ENCODE measurements at regions not wholly inside any gene's neighbourhood (a gene's known extent, or its start where the extent isn't known, plus 50 kb on each side); places are given as distances from the start of the nearest gene placed in this dataset.

DNA sequence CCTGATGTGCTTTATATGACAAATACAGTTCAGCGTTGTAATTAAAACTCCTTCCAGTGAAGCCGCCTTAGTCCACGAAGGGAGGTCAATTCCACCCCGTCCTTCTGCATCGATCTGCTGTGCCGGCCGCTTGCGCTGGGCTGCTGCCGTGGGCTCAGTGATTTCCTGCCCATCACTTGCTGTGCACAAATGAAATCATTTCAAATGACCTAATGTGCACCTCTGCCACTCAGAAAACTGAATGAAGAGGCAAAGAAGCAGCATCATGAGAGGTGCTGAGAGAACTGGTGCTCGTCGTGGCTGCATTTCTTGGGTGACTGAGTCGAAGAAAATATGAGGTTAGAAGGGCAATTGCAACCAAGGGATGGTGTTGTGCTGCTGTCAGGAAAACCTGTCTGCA is 144.3 kb upstream of the SYT6 start:
- Histone ChIP-seq H3K9me1 (ENCODE audit: insufficient read depth, low read length) (no peaks in the 10 kb centered on the region), H3K4me2 (ENCODE audit: low read depth, low read length) (no peak overlapping the region), H2BK120ac (ENCODE audit: low read depth, low read length) (no peak overlapping the region), H3K18ac (ENCODE audit: low read depth, low read length) (no peak overlapping the region), H4K20me1 (ENCODE audit: insufficient read depth, low read length) (no peaks in the 10 kb centered on the region), H2BK20ac (ENCODE audit: low read depth, low read length) (no peak overlapping the region), H2BK15ac (ENCODE audit: low read depth, low read length) (no peak overlapping the region), H3K79me1 (ENCODE audit: low read depth in 1 of 2, low read length in 2 of 2) (no peaks in the 10 kb centered on the region), H4K8ac (ENCODE audit: low read depth in 2 of 2, low read length in 2 of 2) (no peak overlapping the region), H3K14ac (replicated peaks; ENCODE audit: low read depth, low read length) (no peak overlapping the region), H4K5ac (ENCODE audit: low read depth, low read length) (no peak overlapping the region), H3K23ac (ENCODE audit: low read depth, low read length) (no peak overlapping the region), H2BK5ac (ENCODE audit: low read depth, low read length, poor library complexity, severe bottlenecking) (no peak overlapping the region), H3K4ac (ENCODE audit: low read depth, low read length) (no peak overlapping the region), H3K9ac (ENCODE audit: low read depth, low read length) (no peak overlapping the region), H2AK5ac (ENCODE audit: low read depth, low read length) (no peak overlapping the region), H3K9me3 (ENCODE audit: control insufficient read depth, insufficient read depth, low read length) (no peaks in the 10 kb centered on the region), H3K4me3 (ENCODE audit: insufficient read depth, low read depth, low read length) (no peak overlapping the region), H2AFZ (replicated peaks; ENCODE audit: low read length, poor library complexity) (no peak overlapping the region), H2AK9ac (replicated peaks; ENCODE audit: low read depth, low read length, poor library complexity) (no peak overlapping the region), H3K4me1 (ENCODE audit: control insufficient read depth, insufficient read depth, low read length) (peaks cover 3% of the 10 kb centered on the region), H3K27me3 (ENCODE audit: control insufficient read depth, insufficient read depth, low read length) (peaks cover 20% of the 10 kb centered on the region), H3K27ac (ENCODE audit: insufficient read depth, low read length) (no peak overlapping the region), H3K36me3 (ENCODE audit: control insufficient read depth, insufficient read depth, low read length) (no peaks in the 10 kb centered on the region), H4K91ac (ENCODE audit: insufficient read depth, low read depth, low read length) (no peak overlapping the region), H3K56ac (ENCODE audit: extremely low read depth, insufficient read depth, low read length) (no peak overlapping the region)
- dilution Hi-C loops (cut with HindIII; ENCODE audit: low sequenced_read_pairs, unreplicated experiment): no loop called here
- ATAC-seq (ENCODE audit: low read depth): no peak
- DNase-seq: no peak
- BruUV-seq (replicated peaks): no TSS peak
- in situ Hi-C loops (cut with MboI; ENCODE audit: low sequenced_read_pairs): loop anchor here (25.0 kb wide), 1 partner anchor 436 kb away; the partner anchor contains the start of gene PTPN22
- intact Hi-C loops (cut with micrococcal nuclease): no loop called here
- ChIA-PET POLR2A (ENCODE audit: unreplicated experiment) (no interaction called here), CTCF (no interaction called here)
- no peak for TF ChIP-seq POLR2A (IDR thresholded peaks at IDR 0.05; ENCODE audit: low read depth, low read length)
- no peak for TF ChIP-seq RAD21 (IDR thresholded peaks at IDR 0.05; ENCODE audit: low read length)
- TF ChIP-seq, protein P1, sequence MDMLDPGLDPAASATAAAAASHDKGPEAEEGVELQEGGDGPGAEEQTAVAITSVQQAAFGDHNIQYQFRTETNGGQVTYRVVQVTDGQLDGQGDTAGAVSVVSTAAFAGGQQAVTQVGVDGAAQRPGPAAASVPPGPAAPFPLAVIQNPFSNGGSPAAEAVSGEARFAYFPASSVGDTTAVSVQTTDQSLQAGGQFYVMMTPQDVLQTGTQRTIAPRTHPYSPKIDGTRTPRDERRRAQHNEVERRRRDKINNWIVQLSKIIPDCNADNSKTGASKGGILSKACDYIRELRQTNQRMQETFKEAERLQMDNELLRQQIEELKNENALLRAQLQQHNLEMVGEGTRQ (IDR thresholded peaks at IDR 0.05; ENCODE audit: low read depth, low read length): no peak
- no peak for TF ChIP-seq RCOR1 (IDR thresholded peaks at IDR 0.05; ENCODE audit: insufficient replicate concordance, low read length)
- no peak for TF ChIP-seq BHLHE40 (IDR thresholded peaks at IDR 0.05; ENCODE audit: low read depth, low read length)
- TF ChIP-seq CHD1 (IDR thresholded peaks at IDR 0.05; ENCODE audit: low read depth, low read length): no peak
- TF ChIP-seq MXI1 (IDR thresholded peaks at IDR 0.05; ENCODE audit: borderline replicate concordance, low read depth, low read length): no peak
- TF ChIP-seq MAFK (IDR thresholded peaks at IDR 0.05; ENCODE audit: low read depth, low read length): no peak
- WGBS, 2 experiments (ENCODE audit: extremely low coverage in 2 of 2, insufficient read length in 1 of 2): 97% methylated on average over 7 of the region's 12 CpGs; no CpG with 5 or more reads in 1 of the 2 experiments

Measured in IMR-90 (cell line).